HL-60 (cell line): ENCODE measurements at regions not wholly inside any gene's neighbourhood (a gene's known extent, or its start where the extent isn't known, plus 50 kb on each side); places are given as distances from the start of the nearest gene placed in this dataset.

ENCODE experiments used
- GABPA ChIP-seq: IDR thresholded peaks from 2 replicates; pipeline ENCODE4 v1.6.1; 2012; ENCODE audit warnings: low read depth
- POLR2AphosphoS5 ChIP-seq: IDR thresholded peaks from 2 replicates; pipeline ENCODE4 v1.6.1; 2012; ENCODE audit warnings: low read depth
- TF ChIP-seq, protein P1 (sequence below): IDR thresholded peaks from one replicate; pipeline ENCODE4 v1.5.1; 2011; ENCODE audit warnings: low read length, control low read depth, inconsistent platforms; ENCODE audit not compliant: insufficient read depth

- TF ChIP-seq, protein P1, sequence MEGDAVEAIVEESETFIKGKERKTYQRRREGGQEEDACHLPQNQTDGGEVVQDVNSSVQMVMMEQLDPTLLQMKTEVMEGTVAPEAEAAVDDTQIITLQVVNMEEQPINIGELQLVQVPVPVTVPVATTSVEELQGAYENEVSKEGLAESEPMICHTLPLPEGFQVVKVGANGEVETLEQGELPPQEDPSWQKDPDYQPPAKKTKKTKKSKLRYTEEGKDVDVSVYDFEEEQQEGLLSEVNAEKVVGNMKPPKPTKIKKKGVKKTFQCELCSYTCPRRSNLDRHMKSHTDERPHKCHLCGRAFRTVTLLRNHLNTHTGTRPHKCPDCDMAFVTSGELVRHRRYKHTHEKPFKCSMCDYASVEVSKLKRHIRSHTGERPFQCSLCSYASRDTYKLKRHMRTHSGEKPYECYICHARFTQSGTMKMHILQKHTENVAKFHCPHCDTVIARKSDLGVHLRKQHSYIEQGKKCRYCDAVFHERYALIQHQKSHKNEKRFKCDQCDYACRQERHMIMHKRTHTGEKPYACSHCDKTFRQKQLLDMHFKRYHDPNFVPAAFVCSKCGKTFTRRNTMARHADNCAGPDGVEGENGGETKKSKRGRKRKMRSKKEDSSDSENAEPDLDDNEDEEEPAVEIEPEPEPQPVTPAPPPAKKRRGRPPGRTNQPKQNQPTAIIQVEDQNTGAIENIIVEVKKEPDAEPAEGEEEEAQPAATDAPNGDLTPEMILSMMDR, result no peak
- TF ChIP-seq GABPA (no peak), POLR2AphosphoS5 (no peak)
Measured at GRCh38 chr6:4637691-4638433, 138.3 kb upstream of the CDYL start.
